Natural killer cell (primary cell): ENCODE measurements at regions not wholly inside any gene's neighbourhood (a gene's known extent, or its start where the extent isn't known, plus 50 kb on each side); places are given as distances from the start of the nearest gene placed in this dataset.

Experiments used
- ATAC-seq, 3 donors: fragments of 150-1000 bp in 2 of 3; fragments of 200-7000 bp in 1 of 3; cut with Tn5 transposase; 1 replicate in 1 of 3; 2 replicates in 2 of 3; pipeline ENCODE4 v1.10.0; 2021; ENCODE audit warnings: mild to moderate bottlenecking in 2 of 3, moderate library complexity in 2 of 3
- DNase-seq, 2 donors: peaks; one replicate each; pipeline versions ENCODE4 v3.0.0 to v3.0.0-alpha.2; 2013 to 2021; ENCODE audit warnings: mixed read lengths in 1 of 2
- H3K27ac ChIP-seq: one replicate; pipeline ENCODE4 v1.5.1; 2013; ENCODE audit warnings: mild to moderate bottlenecking, low read length
- H3K27me3 ChIP-seq: one replicate; pipeline ENCODE4 v1.6.1; 2013; ENCODE audit warnings: low read length; ENCODE audit not compliant: control insufficient read depth, insufficient read depth
- H3K36me3 ChIP-seq: one replicate; pipeline ENCODE4 v1.6.1; 2013; ENCODE audit warnings: low read length; ENCODE audit not compliant: control insufficient read depth, insufficient read depth
- H3K4me1 ChIP-seq: one replicate; pipeline ENCODE4 v1.6.1; 2013; ENCODE audit warnings: low read length; ENCODE audit not compliant: control insufficient read depth, insufficient read depth
- H3K4me3 ChIP-seq: one replicate; pipeline ENCODE4 v1.5.1; 2013; ENCODE audit warnings: low read length
- H3K9me3 ChIP-seq: one replicate; pipeline ENCODE4 v1.6.1; 2013; ENCODE audit warnings: low read length; ENCODE audit not compliant: control insufficient read depth, insufficient read depth
- H3K27ac Mint-ChIP-seq, 2 donors: one replicate each; pipeline ENCODE4 v1.8.0; 2022; ENCODE audit warnings: mild to moderate bottlenecking in 2 of 2, mixed read lengths in 2 of 2, moderate library complexity in 1 of 2
- H3K27me3 Mint-ChIP-seq, 2 donors: one replicate each; pipeline ENCODE4 v1.8.0; 2022; ENCODE audit warnings: low read depth in 2 of 2, mixed read lengths in 2 of 2
- H3K36me3 Mint-ChIP-seq: one replicate; pipeline ENCODE4 v1.8.0; 2022; ENCODE audit warnings: mixed read lengths
- H3K4me1 Mint-ChIP-seq, 2 donors: one replicate each; pipeline ENCODE4 v1.8.0; 2022; ENCODE audit warnings: mixed read lengths in 2 of 2
- H3K4me3 Mint-ChIP-seq: one replicate; pipeline ENCODE4 v1.8.0; 2022; ENCODE audit warnings: mild to moderate bottlenecking, moderate library complexity, mixed read lengths
- H3K9me3 Mint-ChIP-seq, 2 donors: one replicate each; pipeline ENCODE4 v1.8.0; 2022; ENCODE audit warnings: mixed read lengths in 2 of 2
- WGBS: methylation state at CpG from one replicate; pipeline ENCODE4 v1.1.7; 2013; ENCODE audit warnings: missing lambda C conversion rate; ENCODE audit not compliant: insufficient coverage; 5-methylcytosine and 5-hydroxymethylcytosine counted together
- intact Hi-C: fragments of 100-400 bp; cut with micrococcal nuclease; formaldehyde crosslinking; loops from one replicate; pipeline ENCODE4 v1.14.2; 2022
- TF ChIP-seq, protein P1 (sequence below): fragments of 200-600 bp; IDR thresholded peaks from one replicate; pipeline ENCODE4 v1.8.0; 2022; ENCODE audit warnings: antibody characterized with exemption

DNA sequence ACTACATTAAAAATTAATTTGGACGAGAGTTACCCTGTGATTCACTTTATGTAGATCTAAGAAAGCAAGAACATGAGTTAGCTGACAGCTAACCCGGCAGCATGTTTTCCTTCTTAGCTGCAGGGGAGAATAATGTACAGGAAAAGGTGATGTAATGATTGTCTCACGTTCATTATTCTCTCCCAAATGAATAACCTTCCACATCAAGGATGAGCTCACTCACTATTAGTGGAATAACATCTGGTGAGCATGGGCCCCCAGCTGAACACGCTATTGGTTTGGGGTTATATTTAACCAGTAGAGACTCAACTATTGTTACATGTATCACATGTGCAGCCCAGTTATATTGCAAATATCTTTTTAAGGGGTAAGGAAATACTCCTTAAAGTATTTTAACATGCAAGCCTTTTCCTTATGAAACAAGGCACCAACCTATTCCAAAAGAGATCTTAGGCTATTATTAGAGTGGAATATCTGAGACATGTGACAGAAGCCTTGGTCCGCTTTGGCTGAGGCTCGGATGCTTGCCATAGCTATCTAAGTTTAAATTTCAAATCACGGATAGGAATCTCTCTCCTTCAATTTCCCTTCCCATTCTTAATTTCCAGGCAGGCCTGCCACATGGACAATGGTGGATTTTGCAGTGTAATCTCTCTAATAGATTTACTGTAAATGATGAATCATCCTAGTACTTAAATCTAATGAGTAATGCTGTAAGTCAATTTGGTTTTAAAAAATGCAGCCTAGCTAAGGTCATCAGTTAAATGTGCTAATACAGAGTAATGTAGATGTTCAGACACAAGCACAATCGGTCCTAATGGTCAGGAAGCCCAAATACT is 99.0 kb upstream of the OTUD4 start:
- TF ChIP-seq, protein P1, sequence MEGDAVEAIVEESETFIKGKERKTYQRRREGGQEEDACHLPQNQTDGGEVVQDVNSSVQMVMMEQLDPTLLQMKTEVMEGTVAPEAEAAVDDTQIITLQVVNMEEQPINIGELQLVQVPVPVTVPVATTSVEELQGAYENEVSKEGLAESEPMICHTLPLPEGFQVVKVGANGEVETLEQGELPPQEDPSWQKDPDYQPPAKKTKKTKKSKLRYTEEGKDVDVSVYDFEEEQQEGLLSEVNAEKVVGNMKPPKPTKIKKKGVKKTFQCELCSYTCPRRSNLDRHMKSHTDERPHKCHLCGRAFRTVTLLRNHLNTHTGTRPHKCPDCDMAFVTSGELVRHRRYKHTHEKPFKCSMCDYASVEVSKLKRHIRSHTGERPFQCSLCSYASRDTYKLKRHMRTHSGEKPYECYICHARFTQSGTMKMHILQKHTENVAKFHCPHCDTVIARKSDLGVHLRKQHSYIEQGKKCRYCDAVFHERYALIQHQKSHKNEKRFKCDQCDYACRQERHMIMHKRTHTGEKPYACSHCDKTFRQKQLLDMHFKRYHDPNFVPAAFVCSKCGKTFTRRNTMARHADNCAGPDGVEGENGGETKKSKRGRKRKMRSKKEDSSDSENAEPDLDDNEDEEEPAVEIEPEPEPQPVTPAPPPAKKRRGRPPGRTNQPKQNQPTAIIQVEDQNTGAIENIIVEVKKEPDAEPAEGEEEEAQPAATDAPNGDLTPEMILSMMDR: no peak

DNA sequence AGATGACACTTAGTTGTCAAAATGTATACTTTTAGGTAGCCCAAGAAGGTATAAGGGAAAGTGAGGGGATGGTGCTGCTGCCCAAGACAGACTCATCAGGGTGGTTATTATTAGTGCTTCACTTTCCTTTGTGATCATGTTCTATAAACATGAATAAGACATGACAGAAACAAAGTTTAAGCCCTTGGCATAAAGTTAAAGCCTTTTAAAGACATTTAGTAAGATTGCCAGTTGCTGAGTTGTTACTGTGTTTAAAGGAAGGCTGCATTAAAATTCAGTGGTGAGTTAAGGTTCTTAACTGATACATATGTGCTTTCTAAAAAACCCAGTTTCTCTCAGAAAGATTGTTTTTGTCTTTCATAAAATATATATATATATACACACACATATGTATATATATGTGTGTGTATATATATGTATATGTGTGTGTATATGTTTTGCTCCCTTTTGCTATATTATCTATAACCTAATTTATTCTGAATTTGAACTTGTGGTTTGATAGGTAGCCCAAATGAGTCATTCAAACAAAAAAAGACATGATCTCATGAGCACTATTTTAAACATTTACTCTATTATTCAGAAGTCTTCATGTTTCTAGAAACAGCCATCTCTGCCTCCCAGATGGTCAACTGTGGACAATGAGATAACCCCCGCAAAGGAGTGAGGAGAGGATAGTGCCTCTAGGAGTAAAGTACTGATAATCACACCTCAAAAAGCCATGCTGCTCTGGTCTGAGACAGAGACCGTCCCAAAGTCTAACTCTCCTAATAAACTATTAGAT is 98.1 kb upstream of the OTUD4 start:
- DNase-seq: no peak
- H3K4me3 Mint-ChIP-seq: no peak overlapping the region
- TF ChIP-seq, protein P1: no peak
- WGBS: 80% methylated on average over 1 of the region's 2 CpGs
- no peaks in the 10 kb centered on the region for H3K36me3 Mint-ChIP-seq
- Histone ChIP-seq H3K4me1 (no peaks in the 10 kb centered on the region), H3K9me3 (no peaks in the 10 kb centered on the region), H3K4me3 (no peak overlapping the region), H3K27me3 (no peaks in the 10 kb centered on the region), H3K27ac (no peak overlapping the region), H3K36me3 (no peaks in the 10 kb centered on the region)
- no peak for ATAC-seq
- no peaks in the 10 kb centered on the region for H3K4me1 Mint-ChIP-seq
- no peak overlapping the region for H3K27ac Mint-ChIP-seq
- H3K27me3 Mint-ChIP-seq: peaks cover 7 to 16% of the 10 kb centered on the region in 2 donors
- intact Hi-C loops: no loop called here
- no peaks in the 10 kb centered on the region for H3K9me3 Mint-ChIP-seq

More for the DNA sequence above, 99.0 kb upstream of the OTUD4 start:
- Mint-ChIP-seq H3K27ac (no peak overlapping the region), H3K36me3 (no peaks in the 10 kb centered on the region), H3K4me1 (no peaks in the 10 kb centered on the region), H3K27me3 (peaks cover 7 to 16% of the 10 kb centered on the region in 2 donors), H3K4me3 (no peak overlapping the region), H3K9me3 (no peaks in the 10 kb centered on the region)
- H3K9me3 ChIP-seq: no peaks in the 10 kb centered on the region
- H3K36me3 ChIP-seq: no peaks in the 10 kb centered on the region
- no peaks in the 10 kb centered on the region for H3K4me1 ChIP-seq
- DNase-seq (no peak), ATAC-seq (no peak)
- WGBS: 72% methylated on average over 5 of the region's 8 CpGs
- no peak overlapping the region for H3K4me3 ChIP-seq
- H3K27me3 ChIP-seq: no peaks in the 10 kb centered on the region
- no peak overlapping the region for H3K27ac ChIP-seq
- intact Hi-C loops: no loop called here

DNA sequence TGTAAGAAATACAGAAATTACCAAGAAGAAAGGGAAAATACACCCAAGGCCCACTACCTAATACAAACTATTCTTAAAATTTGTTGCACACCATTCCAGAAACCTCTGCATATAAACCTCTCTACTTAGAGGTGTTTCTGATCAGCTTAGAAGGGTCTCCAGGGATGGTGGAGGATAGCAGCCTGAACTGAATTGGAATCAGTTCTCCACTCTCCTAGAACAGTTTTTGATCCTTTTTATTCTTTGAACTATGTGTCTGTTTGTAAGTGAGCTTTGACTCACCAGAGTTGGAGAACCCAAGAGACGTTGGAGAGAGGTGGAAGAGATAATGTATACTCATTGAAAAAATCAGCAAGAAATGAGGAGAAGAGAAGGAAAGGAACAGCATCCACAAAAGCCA is 96.6 kb upstream of the OTUD4 start:
- Histone ChIP-seq H3K4me1 (no peaks in the 10 kb centered on the region), H3K9me3 (no peaks in the 10 kb centered on the region), H3K27me3 (no peaks in the 10 kb centered on the region), H3K27ac (no peak overlapping the region), H3K4me3 (no peak overlapping the region), H3K36me3 (no peaks in the 10 kb centered on the region)
- DNase-seq: no peak
- 94% methylated on average over 1 of the region's 1 CpG for WGBS
- H3K4me3 Mint-ChIP-seq: no peak overlapping the region
- no peak overlapping the region for H3K27ac Mint-ChIP-seq
- H3K4me1 Mint-ChIP-seq: no peaks in the 10 kb centered on the region
- intact Hi-C loops: no loop called here
- H3K9me3 Mint-ChIP-seq: no peaks in the 10 kb centered on the region
- no peak for ATAC-seq
- H3K27me3 Mint-ChIP-seq: peaks cover 8 to 10% of the 10 kb centered on the region in 2 donors
- no peaks in the 10 kb centered on the region for H3K36me3 Mint-ChIP-seq
- TF ChIP-seq, protein P1: no peak
